OCI-LY7 (cell line): ENCODE measurements at regions not wholly inside any gene's neighbourhood (a gene's known extent, or its start where the extent isn't known, plus 50 kb on each side); places are given as distances from the start of the nearest gene placed in this dataset.

Experiments
- BruUV-seq: library from RNA; stranded (reverse); fragments of 400-500 nt; replicated peaks from 2 replicates; lab custom pipeline; 2021; lab: Mats Ljungman, UMichigan
- CTCF ChIA-PET: fragments of 300-600 bp; sonication (Branson Sonifier 250); formaldehyde crosslinking; loops from one replicate; lab custom pipeline; 2022; ENCODE audit warnings: antibody characterized with exemption; ENCODE audit not compliant: unreplicated experiment; lab: Charles Lee
- POLR2A ChIA-PET: fragments of 300-600 bp; sonication (Branson Sonifier 250); formaldehyde crosslinking; loops from one replicate; lab custom pipeline; 2022; ENCODE audit warnings: antibody characterized with exemption; lab: Charles Lee
- DNase-seq: peaks from one replicate; pipeline ENCODE4 v3.0.0-alpha.2; 2015; ENCODE audit warnings: low spot score
- H2AFZ ChIP-seq: fragments of 200-600 bp; sonication (generic), shearing (Covaris generic); 2 replicates; pipeline ENCODE4 v1.6.1; 2014; ENCODE audit warnings: mild to moderate bottlenecking, antibody characterized with exemption, low read length, moderate library complexity
- H3K27ac ChIP-seq: fragments of 200-600 bp; sonication (generic); 2 replicates; pipeline ENCODE4 v1.5.1; 2014; ENCODE audit warnings: mixed run types, low read depth, mild to moderate bottlenecking, moderate library complexity, low read length, inconsistent platforms; ENCODE audit not compliant: poor library complexity, severe bottlenecking
- H3K36me3 ChIP-seq: fragments of 200-600 bp; sonication (generic); 2 replicates; pipeline ENCODE4 v1.6.1; 2014; ENCODE audit warnings: mild to moderate bottlenecking, antibody characterized with exemption, low read length, moderate library complexity, mixed read lengths; ENCODE audit not compliant: insufficient read depth
- H3K4me1 ChIP-seq: fragments of 200-600 bp; sonication (generic); 2 replicates; pipeline ENCODE4 v1.5.1; 2014; ENCODE audit warnings: mild to moderate bottlenecking, low read length; ENCODE audit not compliant: insufficient read depth, poor library complexity, severe bottlenecking
- H3K4me2 ChIP-seq: fragments of 200-600 bp; sonication (generic); 2 replicates; pipeline ENCODE4 v1.6.1; 2014; ENCODE audit warnings: mild to moderate bottlenecking, low read length
- H3K4me3 ChIP-seq: fragments of 200-600 bp; sonication (generic); 2 replicates; pipeline ENCODE4 v1.5.1; 2014; ENCODE audit warnings: mild to moderate bottlenecking, low read depth, low read length; ENCODE audit not compliant: poor library complexity, severe bottlenecking
- H3K79me2 ChIP-seq: fragments of 200-600 bp; sonication (generic); 2 replicates; pipeline ENCODE4 v1.6.1; 2016; ENCODE audit warnings: low read depth, mild to moderate bottlenecking, low read length, moderate library complexity, mixed read lengths; ENCODE audit not compliant: insufficient read depth
- H3K9me2 ChIP-seq: fragments of 200-600 bp; sonication (generic); 2 replicates; pipeline ENCODE4 v1.6.1; 2016; ENCODE audit warnings: mild to moderate bottlenecking, low read length, mixed read lengths; ENCODE audit not compliant: insufficient read depth
- H3K9me3 ChIP-seq: fragments of 200-600 bp; sonication (generic); 2 replicates; pipeline ENCODE4 v1.6.1; 2014; ENCODE audit warnings: mild to moderate bottlenecking, mixed run types, low read length, mixed read lengths
- H4K20me1 ChIP-seq: fragments of 200-600 bp; sonication (generic); 2 replicates; pipeline ENCODE4 v1.6.1; 2014; ENCODE audit warnings: mild to moderate bottlenecking, antibody characterized with exemption, low read length, moderate library complexity, mixed read lengths; ENCODE audit not compliant: insufficient read depth
- CTCF ChIP-seq: fragments of 200-600 bp; sonication (generic); conservative IDR thresholded peaks from 2 replicates; pipeline ENCODE4 v1.5.1; 2014; ENCODE audit warnings: mild to moderate bottlenecking, antibody characterized with exemption, low read length, moderate library complexity, mixed read lengths
- EZH2phosphoT487 ChIP-seq: fragments of 200-600 bp; sonication (generic); IDR thresholded peaks from 2 replicates; pipeline ENCODE4 v1.6.1; 2018; ENCODE audit warnings: low read depth, borderline replicate concordance, mild to moderate bottlenecking, mixed run types, antibody characterized with exemption, low read length, moderate library complexity, mixed read lengths
- intact Hi-C: fragments of 100-400 bp; cut with micrococcal nuclease; formaldehyde crosslinking; loops from one replicate; pipeline ENCODE4 v1.10.0; 2022; ENCODE audit not compliant: unreplicated experiment

DNA sequence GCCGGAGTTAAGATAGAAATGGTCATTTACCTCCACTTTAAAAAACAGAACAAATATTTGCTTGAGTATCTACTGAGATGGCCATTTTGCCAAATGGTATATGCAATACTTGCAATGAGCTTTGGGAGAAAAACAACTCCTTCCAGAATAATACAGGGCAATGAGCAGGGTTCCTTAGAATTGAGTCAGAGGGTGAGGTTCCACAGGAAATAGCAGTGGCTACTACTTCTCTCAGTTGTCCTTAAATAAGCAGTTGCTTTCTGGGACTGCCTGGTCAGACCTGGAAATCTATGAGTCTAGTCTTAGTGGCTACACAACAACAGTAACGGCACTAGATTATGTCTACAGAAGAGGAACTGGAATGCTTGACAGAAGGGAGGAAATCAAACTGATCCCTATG, 80.9 kb upstream of the CCDC85A start:
- H4K20me1 ChIP-seq, result no peaks in the 10 kb centered on the region
- H2AFZ ChIP-seq, result no peak overlapping the region
- H3K4me1 ChIP-seq, result no peaks in the 10 kb centered on the region
- BruUV-seq, result no TSS peak
- intact Hi-C loops, result no loop called here
- H3K27ac ChIP-seq, result no peak overlapping the region
- no peak overlapping the region for H3K4me3 ChIP-seq
- DNase-seq, result no peak
- TF ChIP-seq CTCF (no peak), EZH2phosphoT487 (no peak)
- no peaks in the 10 kb centered on the region for H3K9me3 ChIP-seq
- no peak overlapping the region for H3K4me2 ChIP-seq
- H3K79me2 ChIP-seq, result no peaks in the 10 kb centered on the region
- ChIA-PET CTCF (no interaction called here), POLR2A (interaction anchor here (0.9 to 1.8 kb wide), 2 partner anchors 8 to 12 kb away, joined by 3 to 4 read pairs; no protein-coding TSS in a partner anchor)
- H3K9me2 ChIP-seq, result no peaks in the 10 kb centered on the region
- H3K36me3 ChIP-seq, result no peaks in the 10 kb centered on the region

DNA sequence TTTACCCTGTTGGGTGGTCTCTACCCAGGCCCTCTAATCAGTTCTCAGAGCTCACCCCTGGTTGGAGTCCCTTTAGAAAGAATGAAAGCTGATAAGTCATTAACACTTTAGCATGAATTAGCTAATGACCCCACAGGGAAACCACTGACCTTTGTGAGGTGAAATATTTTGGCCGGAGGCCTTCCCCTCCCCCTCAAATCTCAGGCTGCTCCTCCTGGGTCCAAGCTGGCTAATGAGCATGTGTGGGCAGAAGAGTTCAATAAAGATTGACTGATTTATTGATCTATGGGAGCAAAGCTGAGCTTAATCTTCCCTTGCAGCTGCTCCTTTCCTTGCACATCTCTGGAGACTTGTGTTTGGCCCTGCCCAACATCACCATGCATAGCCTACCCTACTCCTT, 78.8 kb upstream of the CCDC85A start:
- H3K9me3 ChIP-seq, result no peaks in the 10 kb centered on the region
- no peaks in the 10 kb centered on the region for H3K9me2 ChIP-seq
- no peak overlapping the region for H3K27ac ChIP-seq
- ChIA-PET CTCF (no interaction called here), POLR2A (interaction anchor here (0.6 to 0.9 kb wide), 2 partner anchors 11 to 52 kb away, joined by 3 read pairs; no protein-coding TSS in a partner anchor)
- H3K4me2 ChIP-seq, result no peak overlapping the region
- BruUV-seq, result no TSS peak
- TF ChIP-seq EZH2phosphoT487 (no peak), CTCF (no peak)
- no peak overlapping the region for H3K4me3 ChIP-seq
- no peak for DNase-seq
- no peaks in the 10 kb centered on the region for H4K20me1 ChIP-seq
- H2AFZ ChIP-seq, result no peak overlapping the region
- intact Hi-C loops, result no loop called here
- H3K4me1 ChIP-seq, result no peaks in the 10 kb centered on the region
- no peaks in the 10 kb centered on the region for H3K79me2 ChIP-seq
- H3K36me3 ChIP-seq, result no peaks in the 10 kb centered on the region

- H3K4me3 ChIP-seq, result no peak overlapping the region
- H3K79me2 ChIP-seq, result no peaks in the 10 kb centered on the region
- no peaks in the 10 kb centered on the region for H3K9me3 ChIP-seq
- DNase-seq, result no peak
- no peak overlapping the region for H3K27ac ChIP-seq
- H4K20me1 ChIP-seq, result no peaks in the 10 kb centered on the region
- no peak overlapping the region for H3K4me2 ChIP-seq
- no peaks in the 10 kb centered on the region for H3K4me1 ChIP-seq
- no peaks in the 10 kb centered on the region for H3K9me2 ChIP-seq
- intact Hi-C loops, result no loop called here
- POLR2A ChIA-PET, result no interaction called here
- no peak for TF ChIP-seq EZH2phosphoT487
- no peak for TF ChIP-seq CTCF
- H3K36me3 ChIP-seq, result no peaks in the 10 kb centered on the region
- no TSS peak for BruUV-seq
- H2AFZ ChIP-seq, result no peak overlapping the region
- CTCF ChIA-PET, result no interaction called here
Measured at GRCh38 chr2:56107502-56108220, 76.1 kb upstream of the CCDC85A start.
